Endothelial cell of umbilical vein (primary cell): ENCODE measurements at regions not wholly inside any gene's neighbourhood (a gene's known extent, or its start where the extent isn't known, plus 50 kb on each side); places are given as distances from the start of the nearest gene placed in this dataset.

Experiments
- BruUV-seq: library from RNA; stranded (reverse); fragments of 400-500 nt; replicated peaks from 2 replicates; lab custom pipeline; 2021; lab: Mats Ljungman, UMichigan
- CTCF ChIA-PET: fragments of 300-600, 350-600 bp; sonication (Branson Sonifier 250); formaldehyde crosslinking; loops from one replicate; lab custom pipeline; 2021; ENCODE audit warnings: antibody characterized with exemption, inconsistent platforms; lab: Charles Lee
- POLR2A ChIA-PET: fragments of 300-600, 350-600 bp; sonication (Branson Sonifier 250); formaldehyde crosslinking; loops from one replicate; lab custom pipeline; 2021; ENCODE audit warnings: antibody characterized with exemption, inconsistent platforms; lab: Charles Lee
- DNase-seq: peaks from one replicate; pipeline ENCODE4 v3.0.0-alpha.2; 2011; ENCODE audit warnings: low read depth, low spot score
- FAIRE-seq: peaks from 2 replicates; lab custom pipeline; 2011; peaks lifted over from hg19 to GRCh38; lab: Jason Lieb, UNC
- H2AFZ ChIP-seq: 2 replicates; pipeline ENCODE4 v1.6.0; 2012; ENCODE audit warnings: low read depth, low read length, control low read depth, inconsistent platforms
- H3K27ac ChIP-seq: 2 replicates; pipeline ENCODE4 v1.5.1; 2011; ENCODE audit warnings: low read depth, mild to moderate bottlenecking, control low read depth, low read length, moderate library complexity; ENCODE audit not compliant: insufficient read depth
- H3K27me3 ChIP-seq, 2 experiments: 2 replicates each; pipeline versions ENCODE4 v1.6.0 to v1.6.1; 2011; ENCODE audit warnings: low read length in 2 of 2, mixed read lengths in 1 of 2; ENCODE audit not compliant: control insufficient read depth in 2 of 2, insufficient read depth in 2 of 2
- H3K36me3 ChIP-seq, 2 experiments: 2 replicates in 1 of 2; 3 replicates in 1 of 2; pipeline ENCODE4 v1.5.1; 2011; ENCODE audit warnings: low read length in 2 of 2, mild to moderate bottlenecking in 1 of 2, moderate library complexity in 1 of 2; ENCODE audit not compliant: control insufficient read depth in 2 of 2, insufficient read depth in 2 of 2; ENCODE audit errors: extremely low read depth in 1 of 2
- H3K4me1 ChIP-seq: 3 replicates; pipeline ENCODE4 v1.5.1; 2011; ENCODE audit warnings: mild to moderate bottlenecking, low read length; ENCODE audit not compliant: control insufficient read depth, insufficient read depth; ENCODE audit errors: extremely low read depth
- H3K4me2 ChIP-seq: 2 replicates; pipeline ENCODE4 v1.6.1; 2011; ENCODE audit warnings: low read length, control low read depth, mixed read lengths; ENCODE audit not compliant: insufficient read depth
- H3K4me3 ChIP-seq, 3 experiments: fragments of 200-600 bp in 1 of 3; sonication (generic), shearing (Covaris generic) in 1 of 3; replicated peaks in 1 of 3; 2 replicates each; pipeline ENCODE4 v1.5.1; 2011 to 2016; ENCODE audit warnings: control low read depth in 3 of 3, low read length in 3 of 3, mild to moderate bottlenecking in 2 of 3, inconsistent platforms in 1 of 3, low read depth in 1 of 3, moderate library complexity in 1 of 3; ENCODE audit not compliant: insufficient read depth in 1 of 3
- H3K79me2 ChIP-seq: 2 replicates; pipeline ENCODE4 v1.6.0; 2012; ENCODE audit warnings: low read length, inconsistent platforms; ENCODE audit not compliant: control insufficient read depth, insufficient read depth
- H3K9ac ChIP-seq: replicated peaks from 2 replicates; pipeline ENCODE3; 2011; ENCODE audit warnings: low read length, control low read depth; ENCODE audit not compliant: insufficient read depth; ENCODE audit errors: extremely low read depth
- H3K9me1 ChIP-seq: replicated peaks from 3 replicates; pipeline ENCODE4 v1.6.0; 2011; ENCODE audit warnings: mild to moderate bottlenecking, low read length; ENCODE audit not compliant: control insufficient read depth, insufficient read depth; ENCODE audit errors: extremely low read depth
- H3K9me3 ChIP-seq: replicated peaks from 2 replicates; pipeline ENCODE4 v1.5.1; 2012; ENCODE audit warnings: low read length, inconsistent platforms; ENCODE audit not compliant: control insufficient read depth, insufficient read depth
- H4K20me1 ChIP-seq: replicated peaks from 2 replicates; pipeline ENCODE3; 2011; ENCODE audit warnings: mild to moderate bottlenecking, low read length; ENCODE audit not compliant: control insufficient read depth, insufficient read depth; ENCODE audit errors: extremely low read depth
- CTCF ChIP-seq, 2 donors: IDR thresholded peaks; 1 replicate in 1 of 2; 2 replicates in 1 of 2; pipeline ENCODE4 v1.5.1; 2011; ENCODE audit warnings: low read length in 2 of 2, mild to moderate bottlenecking in 2 of 2, moderate library complexity in 2 of 2, control low read depth in 1 of 2, inconsistent platforms in 1 of 2, low read depth in 1 of 2; ENCODE audit not compliant: insufficient read depth in 1 of 2; ENCODE audit errors: extremely low read depth in 1 of 2
- EZH2 ChIP-seq: IDR thresholded peaks from 2 replicates; pipeline ENCODE4 v1.6.1; 2012; ENCODE audit warnings: borderline replicate concordance, low read depth, mild to moderate bottlenecking, moderate library complexity, low read length, inconsistent platforms; ENCODE audit not compliant: severe bottlenecking
- FOS ChIP-seq: IDR thresholded peaks from 2 replicates; pipeline ENCODE4 v1.6.1; 2011; ENCODE audit warnings: mild to moderate bottlenecking, low read length, moderate library complexity, borderline replicate concordance; ENCODE audit not compliant: insufficient read depth
- JUN ChIP-seq: IDR thresholded peaks from 2 replicates; pipeline ENCODE4 v1.6.1; 2011; ENCODE audit warnings: borderline replicate concordance, low read depth; ENCODE audit not compliant: insufficient read length, insufficient read depth
- MYC ChIP-seq: IDR thresholded peaks from one replicate; pipeline ENCODE4 v1.6.1; 2011; ENCODE audit warnings: mild to moderate bottlenecking, low read depth, low read length
- POLR2A ChIP-seq: IDR thresholded peaks from 2 replicates; pipeline ENCODE4 v1.6.1; 2012; ENCODE audit warnings: low read depth, mild to moderate bottlenecking, control low read depth, low read length
- dilution Hi-C: fragments of 300-500 bp; cut with MboI; formaldehyde crosslinking; loops from one replicate; pipeline ENCODE4 v1.15.0; 2019; ENCODE audit warnings: low sequenced_read_pairs; ENCODE audit not compliant: extremely low pct_ligation_motif_present
- intact Hi-C: fragments of 100-400 bp; cut with micrococcal nuclease; formaldehyde crosslinking; loops from one replicate; pipeline ENCODE4 v1.10.0; 2022

DNA sequence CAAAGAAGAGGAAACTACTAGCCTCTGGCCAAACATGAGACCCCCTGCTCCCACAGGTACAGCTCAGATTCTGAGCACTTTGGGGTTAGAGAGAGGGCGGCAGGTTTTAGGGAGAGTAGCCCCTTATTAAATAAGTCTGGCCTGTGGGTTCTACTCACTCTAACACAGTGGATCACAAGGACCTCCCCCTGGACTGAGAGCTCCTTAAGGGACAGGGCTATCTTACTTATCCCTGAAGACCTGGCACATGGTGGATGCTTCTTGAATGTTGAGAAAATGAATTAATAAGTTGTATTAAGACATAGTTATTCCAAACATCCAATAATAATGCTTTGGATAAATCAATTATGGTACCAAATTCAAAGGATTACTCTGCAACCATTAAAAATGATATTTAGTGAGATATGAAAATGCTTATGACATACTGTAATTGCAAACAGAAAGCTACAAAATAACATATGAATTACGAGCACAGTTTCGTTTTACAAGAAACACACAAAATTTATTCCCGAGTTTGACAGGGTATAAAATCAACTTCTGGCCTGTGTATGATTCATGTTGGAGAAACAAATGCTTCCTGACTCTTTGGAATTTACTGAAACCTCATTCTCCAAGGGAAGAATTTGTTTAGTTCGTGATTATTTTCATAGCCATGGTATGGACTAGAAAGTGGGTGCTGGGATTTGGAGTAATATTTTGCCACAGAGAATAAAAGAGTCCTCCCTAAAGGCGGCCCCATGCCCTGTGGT, 59.3 kb upstream of the BDKRB2 start:
- POLR2A ChIA-PET = no interaction called here
- Histone ChIP-seq H3K79me2 (no peaks in the 10 kb centered on the region), H3K27me3 (no peaks in the 10 kb centered on the region), H3K4me2 (peak overlapping the region; percentile 25), H3K4me1 (peaks cover 4% of the 10 kb centered on the region), H3K9ac (no peak overlapping the region), H3K4me3 (no peak overlapping the region), H3K9me1 (no peaks in the 10 kb centered on the region), H3K27ac (no peak overlapping the region), H3K36me3 (no peaks in the 10 kb centered on the region), H3K9me3 (no peaks in the 10 kb centered on the region), H4K20me1 (no peaks in the 10 kb centered on the region), H2AFZ (no peak overlapping the region)
- CTCF ChIA-PET = no interaction called here
- dilution Hi-C loops (no loop called here), intact Hi-C loops (loop anchor here (1.0 kb wide), 2 partner anchors 9 to 19 kb away; no protein-coding TSS in a partner anchor)
- peak; percentile 53 for DNase-seq
- no peak for FAIRE-seq
- TF ChIP-seq JUN = peak; percentile 20
- no peak for TF ChIP-seq EZH2
- BruUV-seq = no TSS peak

DNA sequence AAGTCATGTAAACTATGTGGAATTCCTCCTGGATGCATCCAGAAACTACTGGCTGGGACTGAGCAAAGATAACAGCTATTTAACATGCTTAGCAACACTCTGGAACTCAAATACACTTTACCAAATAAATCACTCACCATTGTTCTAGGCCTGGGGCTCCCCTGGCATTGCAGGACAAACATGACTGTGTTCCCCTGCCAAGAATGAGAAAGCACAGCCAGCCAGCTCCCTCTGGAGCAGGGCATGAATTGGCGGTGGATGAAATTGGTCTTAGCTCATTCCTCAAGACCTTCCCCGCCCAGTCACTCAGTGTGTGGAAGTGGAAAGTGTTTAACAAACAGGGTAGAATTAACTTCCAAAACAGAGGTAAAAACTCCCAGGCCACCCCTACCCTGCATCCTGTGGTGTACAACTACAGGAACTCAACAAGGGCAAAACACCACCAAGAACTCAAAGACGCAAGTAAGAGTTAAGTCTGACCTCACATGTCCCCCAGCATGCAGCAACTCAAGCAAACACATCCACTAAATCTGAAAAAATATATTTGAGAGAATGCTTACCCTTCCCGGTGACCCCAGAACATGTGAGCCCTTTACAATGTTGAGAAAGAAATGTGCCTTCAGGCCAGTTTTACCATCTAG, 58.4 kb upstream of the BDKRB2 start:
- POLR2A ChIA-PET = no interaction called here

More for the DNA sequence above, 58.4 kb upstream of the BDKRB2 start:
- no peak overlapping the region for H3K27ac ChIP-seq
- no TSS peak for BruUV-seq
- no peak overlapping the region for H3K4me2 ChIP-seq
- no peak overlapping the region for H3K9ac ChIP-seq
- no peaks in the 10 kb centered on the region for H3K36me3 ChIP-seq
- no peaks in the 10 kb centered on the region for H3K79me2 ChIP-seq
- no peak overlapping the region for H3K4me3 ChIP-seq
- intact Hi-C loops = loop anchor here (1.0 kb wide), 1 partner anchor 35 kb away; no protein-coding TSS in a partner anchor
- H3K27me3 ChIP-seq = no peaks in the 10 kb centered on the region
- no peak overlapping the region for H2AFZ ChIP-seq
- H3K9me3 ChIP-seq = no peaks in the 10 kb centered on the region
- no peaks in the 10 kb centered on the region for H4K20me1 ChIP-seq
- no peak for FAIRE-seq
- H3K4me1 ChIP-seq = peaks cover 4% of the 10 kb centered on the region
- TF ChIP-seq EZH2 (no peak), CTCF (IDR thresholded peaks at IDR 0.05; ENCODE audit: extremely low read depth in 1 of 2, insufficient read depth in 1 of 2, low read depth in 1 of 2, low read length in 2 of 2) (no peak), MYC (no peak), POLR2A (no peak), FOS (no peak), JUN (no peak)
- no peaks in the 10 kb centered on the region for H3K9me1 ChIP-seq
- dilution Hi-C loops = no loop called here
- CTCF ChIA-PET = no interaction called here
- DNase-seq = peak; percentile 80
